Gastrocnemius medialis (tissue), 4 donors: ENCODE measurements at regions not wholly inside any gene's neighbourhood (a gene's known extent, or its start where the extent isn't known, plus 50 kb on each side); places are given as distances from the start of the nearest gene placed in this dataset.

Source experiments
- CTCF ChIP-seq, 5 experiments: fragments of 450-650 bp in 3 of 5; fragments of 200-600 bp in 2 of 5; sonication (generic) in 2 of 5; IDR thresholded peaks in 4 of 5; conservative IDR thresholded peaks in 1 of 5; 1 replicate in 4 of 5; 2 replicates in 1 of 5; pipeline ENCODE4 v1.5.1; 2016 to 2019; ENCODE audit warnings: antibody characterized with exemption in 5 of 5, mild to moderate bottlenecking in 3 of 5, moderate library complexity in 3 of 5
- POLR2A ChIP-seq, 2 donors: fragments of 450-650 bp; IDR thresholded peaks; one replicate each; pipeline ENCODE4 v1.6.1; 2017; ENCODE audit warnings: antibody characterized with exemption in 2 of 2, mild to moderate bottlenecking in 2 of 2, moderate library complexity in 2 of 2

DNA sequence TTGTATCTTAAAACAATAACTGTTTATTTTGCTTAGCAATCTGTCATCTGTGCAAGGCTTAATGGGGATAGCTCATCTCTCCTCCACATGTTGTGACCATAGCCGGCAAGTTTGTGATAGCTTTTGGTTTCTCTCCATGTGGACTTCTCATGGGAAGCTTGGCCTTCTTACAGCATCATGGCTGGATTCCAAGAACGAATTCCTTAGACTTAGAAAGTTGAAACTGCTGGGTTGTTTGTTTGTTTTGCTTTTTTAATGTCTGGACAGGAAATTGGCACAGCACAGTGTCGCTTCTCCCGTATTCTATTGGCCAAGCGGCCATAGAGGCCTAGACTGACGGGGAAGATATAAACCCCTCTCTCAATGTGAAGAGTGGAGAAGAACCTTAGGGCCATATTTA lies 61.0 kb upstream of the PRDM9 start:
- TF ChIP-seq CTCF (IDR thresholded peaks at IDR 0.05 in 4 of 5, conservative IDR thresholded peaks at IDR 0.05 in 1 of 5) (no peak), POLR2A (IDR thresholded peaks at IDR 0.05) (no peak)
